Endothelial cell (in vitro differentiated cells): ENCODE measurements at regions not wholly inside any gene's neighbourhood (a gene's known extent, or its start where the extent isn't known, plus 50 kb on each side); places are given as distances from the start of the nearest gene placed in this dataset.

Experiments
- DNase-seq: peaks from one replicate; pipeline ENCODE4 v3.0.0; 2021; ENCODE audit warnings: low spot score
- H3K27ac Mint-ChIP-seq: one replicate; pipeline ENCODE4 v1.8.0; 2021; ENCODE audit warnings: mixed read lengths, inconsistent platforms; ENCODE audit not compliant: unreplicated experiment
- H3K27me3 Mint-ChIP-seq: one replicate; pipeline ENCODE4 v1.8.0; 2021; ENCODE audit warnings: mild to moderate bottlenecking, moderate library complexity, mixed read lengths, inconsistent platforms; ENCODE audit not compliant: unreplicated experiment
- H3K36me3 Mint-ChIP-seq: one replicate; pipeline ENCODE4 v1.8.0; 2021; ENCODE audit warnings: mild to moderate bottlenecking, low read depth, mixed read lengths, inconsistent platforms; ENCODE audit not compliant: unreplicated experiment
- H3K4me1 Mint-ChIP-seq: one replicate; pipeline ENCODE4 v1.8.0; 2021; ENCODE audit warnings: mild to moderate bottlenecking, mixed read lengths, inconsistent platforms; ENCODE audit not compliant: unreplicated experiment
- H3K4me3 Mint-ChIP-seq: one replicate; pipeline ENCODE4 v1.8.0; 2021; ENCODE audit warnings: mild to moderate bottlenecking, mixed read lengths, inconsistent platforms; ENCODE audit not compliant: unreplicated experiment
- H3K9me3 Mint-ChIP-seq: one replicate; pipeline ENCODE4 v1.8.0; 2021; ENCODE audit warnings: mixed read lengths, inconsistent platforms; ENCODE audit not compliant: unreplicated experiment
- CTCF ChIP-seq: fragments of 200-600 bp; sonication (generic); IDR thresholded peaks from one replicate; pipeline ENCODE4 v1.5.0; 2021; ENCODE audit warnings: antibody characterized with exemption; ENCODE audit not compliant: unreplicated experiment

GRCh38 chr1:194150242-194150641 lies 963.8 kb upstream of the B3GALT2 start:
- Mint-ChIP-seq H3K4me3 (no peak overlapping the region), H3K27me3 (no peaks in the 10 kb centered on the region), H3K9me3 (no peaks in the 10 kb centered on the region), H3K4me1 (no peaks in the 10 kb centered on the region), H3K27ac (no peak overlapping the region), H3K36me3 (no peaks in the 10 kb centered on the region)
- DNase-seq: no peak
- TF ChIP-seq CTCF: no peak

GRCh38 chr1:194133152-194133551 lies 946.7 kb upstream of the B3GALT2 start:
- H3K4me1 Mint-ChIP-seq: no peaks in the 10 kb centered on the region
- no peaks in the 10 kb centered on the region for H3K36me3 Mint-ChIP-seq
- no peak overlapping the region for H3K4me3 Mint-ChIP-seq
- TF ChIP-seq CTCF: no peak
- no peak for DNase-seq
- no peak overlapping the region for H3K27ac Mint-ChIP-seq
- H3K27me3 Mint-ChIP-seq: no peaks in the 10 kb centered on the region
- H3K9me3 Mint-ChIP-seq: no peaks in the 10 kb centered on the region

GRCh38 chr1:194118086-194118485 lies 931.7 kb upstream of the B3GALT2 start:
- Mint-ChIP-seq H3K27ac (no peak overlapping the region), H3K4me3 (no peak overlapping the region), H3K27me3 (no peaks in the 10 kb centered on the region), H3K36me3 (no peaks in the 10 kb centered on the region), H3K4me1 (no peaks in the 10 kb centered on the region), H3K9me3 (no peaks in the 10 kb centered on the region)
- TF ChIP-seq CTCF: no peak
- no peak for DNase-seq

GRCh38 chr1:194117582-194117981 lies 931.2 kb upstream of the B3GALT2 start:
- H3K27me3 Mint-ChIP-seq: no peaks in the 10 kb centered on the region
- no peak for DNase-seq
- H3K36me3 Mint-ChIP-seq: no peaks in the 10 kb centered on the region
- no peak overlapping the region for H3K27ac Mint-ChIP-seq
- no peaks in the 10 kb centered on the region for H3K9me3 Mint-ChIP-seq
- TF ChIP-seq CTCF: peak; percentile 42
- no peak overlapping the region for H3K4me3 Mint-ChIP-seq
- no peaks in the 10 kb centered on the region for H3K4me1 Mint-ChIP-seq

GRCh38 chr1:194114288-194114687 lies 927.9 kb upstream of the B3GALT2 start:
- Mint-ChIP-seq H3K27me3 (no peaks in the 10 kb centered on the region), H3K9me3 (no peaks in the 10 kb centered on the region), H3K4me1 (no peaks in the 10 kb centered on the region), H3K4me3 (no peak overlapping the region), H3K27ac (no peak overlapping the region), H3K36me3 (no peaks in the 10 kb centered on the region)
- no peak for TF ChIP-seq CTCF
- no peak for DNase-seq
